ENCODE measurements at regions not wholly inside any gene's neighbourhood (a gene's known extent, or its start where the extent isn't known, plus 50 kb on each side); places are given as distances from the start of the nearest gene placed in this dataset.

- WGBS, 2 donors: 89 to 92% methylated on average over 2 of the region's 2 CpGs
- Histone ChIP-seq H3K27me3 (no peaks in the 10 kb centered on the region), H3K27ac (no peak overlapping the region), H3K4me3 (no peak overlapping the region), H3K9me3 (no peaks in the 10 kb centered on the region), H3K4me1 (no peaks in the 10 kb centered on the region), H3K36me3 (ENCODE audit: low read depth, missing control alignments) (no peaks in the 10 kb centered on the region)
- intact Hi-C loops (cut with DNase I; ENCODE audit: low total_unique reads): no loop called here
- TF ChIP-seq POLR2A (IDR thresholded peaks at IDR 0.05) (no peak), CTCF (IDR thresholded peaks at IDR 0.05) (no peak)
- DNase-seq: no peak
These were observed 90.1 kb upstream of the ATP11B start for GRCh38 chr3:182703233-182703632.

- intact Hi-C loops (cut with DNase I; ENCODE audit: low total_unique reads): no loop called here
These were observed 88.4 kb upstream of the ATP11B start for GRCh38 chr3:182704926-182705325.

GRCh38 chr3:182708810-182709209, 84.5 kb upstream of the ATP11B start:
- no peaks in the 10 kb centered on the region for H3K4me1 ChIP-seq
- H3K9me3 ChIP-seq: no peaks in the 10 kb centered on the region
- intact Hi-C loops (cut with DNase I; ENCODE audit: low total_unique reads): no loop called here
- DNase-seq: no peak
- H3K36me3 ChIP-seq (ENCODE audit: low read depth, missing control alignments): no peaks in the 10 kb centered on the region
- TF ChIP-seq POLR2A (IDR thresholded peaks at IDR 0.05) (no peak), CTCF (IDR thresholded peaks at IDR 0.05) (no peak)
- no peak overlapping the region for H3K4me3 ChIP-seq
- WGBS, 2 donors: 61 to 71% methylated on average over 1 of the region's 1 CpG
- no peaks in the 10 kb centered on the region for H3K27me3 ChIP-seq
- no peak overlapping the region for H3K27ac ChIP-seq

More at GRCh38 chr3:182704926-182705325, 88.4 kb upstream of the ATP11B start:
- Histone ChIP-seq H3K4me3 (no peak overlapping the region), H3K36me3 (ENCODE audit: low read depth, missing control alignments) (no peaks in the 10 kb centered on the region), H3K4me1 (no peaks in the 10 kb centered on the region), H3K27me3 (no peaks in the 10 kb centered on the region), H3K9me3 (no peaks in the 10 kb centered on the region), H3K27ac (no peak overlapping the region)
- WGBS, 2 donors: 77 to 81% methylated on average over 4 of the region's 4 CpGs
- DNase-seq: no peak
- TF ChIP-seq CTCF (IDR thresholded peaks at IDR 0.05) (no peak), POLR2A (IDR thresholded peaks at IDR 0.05) (no peak)

- no peak overlapping the region for H3K27ac ChIP-seq
- no peaks in the 10 kb centered on the region for H3K36me3 ChIP-seq (ENCODE audit: low read depth, missing control alignments)
- intact Hi-C loops (cut with DNase I; ENCODE audit: low total_unique reads): no loop called here
- TF ChIP-seq POLR2A (IDR thresholded peaks at IDR 0.05): no peak
- no peak for TF ChIP-seq CTCF (IDR thresholded peaks at IDR 0.05)
- no peaks in the 10 kb centered on the region for H3K4me1 ChIP-seq
- no peak for DNase-seq
- no peaks in the 10 kb centered on the region for H3K9me3 ChIP-seq
- 92 to 94% methylated on average over 6 of the region's 6 CpGs for WGBS, 2 donors
- no peak overlapping the region for H3K4me3 ChIP-seq
- no peaks in the 10 kb centered on the region for H3K27me3 ChIP-seq
These were observed 84.0 kb upstream of the ATP11B start for GRCh38 chr3:182709306-182709705.

GRCh38 chr3:182710557-182711157, 82.6 kb upstream of the ATP11B start:
- Histone ChIP-seq H3K4me1 (no peaks in the 10 kb centered on the region), H3K9me3 (no peaks in the 10 kb centered on the region), H3K4me3 (no peak overlapping the region), H3K27me3 (no peaks in the 10 kb centered on the region), H3K27ac (no peak overlapping the region), H3K36me3 (ENCODE audit: low read depth, missing control alignments) (no peaks in the 10 kb centered on the region)
- no peak for DNase-seq
- intact Hi-C loops (cut with DNase I; ENCODE audit: low total_unique reads): no loop called here
- 49 to 54% methylated on average over 7 of the region's 7 CpGs for WGBS, 2 donors
- TF ChIP-seq CTCF (IDR thresholded peaks at IDR 0.05) (peak in 2 of 3 experiments; percentile 48 to 61), POLR2A (IDR thresholded peaks at IDR 0.05) (no peak)

Data from testis (tissue), 2 donors.